HG03521 (cell line): ENCODE measurements at regions not wholly inside any gene's neighbourhood (a gene's known extent, or its start where the extent isn't known, plus 50 kb on each side); places are given as distances from the start of the nearest gene placed in this dataset.

Source experiments
- ATAC-seq: cut with Tn5 transposase; IDR thresholded peaks from one replicate; pipeline ENCODE4 v1.9.1; 2021; ENCODE audit warnings: mild to moderate bottlenecking, moderate library complexity; ENCODE audit not compliant: unreplicated experiment

GRCh38 chr3:31482493-31483200 lies 50.1 kb upstream of the STT3B start:
- no peak for ATAC-seq
